Uterus (tissue), 3 donors: ENCODE measurements at regions not wholly inside any gene's neighbourhood (a gene's known extent, or its start where the extent isn't known, plus 50 kb on each side); places are given as distances from the start of the nearest gene placed in this dataset.

Experiments used
- DNase-seq, 2 donors: peaks; one replicate each; pipeline ENCODE4 v3.0.0-alpha.2; 2019 to 2020
- H3K27ac ChIP-seq, 2 donors: fragments of 200-600 bp; sonication (generic); 1 replicate in 1 of 2; 2 replicates in 1 of 2; pipeline ENCODE4 v1.5.1; 2016 to 2018
- H3K27me3 ChIP-seq, 2 donors: fragments of 200-600 bp; sonication (generic); one replicate each; pipeline ENCODE4 v1.5.1; 2018 to 2019; ENCODE audit warnings: control low read depth in 1 of 2
- H3K36me3 ChIP-seq, 2 donors: fragments of 200-600 bp; sonication (generic); one replicate each; pipeline ENCODE4 v1.5.1; 2019; ENCODE audit warnings: control low read depth in 1 of 2
- H3K4me1 ChIP-seq, 2 donors: fragments of 200-600 bp; sonication (generic); one replicate each; pipeline ENCODE4 v1.5.1; 2018 to 2019; ENCODE audit warnings: control low read depth in 1 of 2
- H3K4me3 ChIP-seq, 2 donors: fragments of 200-600 bp; sonication (generic); 1 replicate in 1 of 2; 2 replicates in 1 of 2; pipeline ENCODE4 v1.5.1; 2018 to 2019; ENCODE audit warnings: mild to moderate bottlenecking in 1 of 2
- H3K9me3 ChIP-seq, 2 donors: fragments of 200-600 bp; sonication (generic); one replicate each; pipeline ENCODE4 v1.5.1; 2019; ENCODE audit warnings: control low read depth in 1 of 2
- POLR2A ChIP-seq, 2 donors: fragments of 450-650 bp; IDR thresholded peaks; one replicate each; pipeline ENCODE4 v1.6.1; 2016; ENCODE audit warnings: antibody characterized with exemption in 2 of 2, mild to moderate bottlenecking in 1 of 2, moderate library complexity in 1 of 2
- intact Hi-C: fragments of 100-400 bp; cut with DNase I; formaldehyde crosslinking; loops from one replicate; pipeline ENCODE4 v1.15.1; 2023; ENCODE audit warnings: low total_unique reads
- TF ChIP-seq, protein P1 (sequence below), 4 experiments: fragments of 200-600 bp in 2 of 4; fragments of 450-650 bp in 2 of 4; sonication (generic) in 2 of 4; IDR thresholded peaks; one replicate each; pipeline ENCODE4 v1.5.1; 2016 to 2019; ENCODE audit warnings: antibody characterized with exemption in 4 of 4, mild to moderate bottlenecking in 2 of 4, moderate library complexity in 1 of 4
- donor health status: DM: yes; HTN: yes; CAD: no.

DNA sequence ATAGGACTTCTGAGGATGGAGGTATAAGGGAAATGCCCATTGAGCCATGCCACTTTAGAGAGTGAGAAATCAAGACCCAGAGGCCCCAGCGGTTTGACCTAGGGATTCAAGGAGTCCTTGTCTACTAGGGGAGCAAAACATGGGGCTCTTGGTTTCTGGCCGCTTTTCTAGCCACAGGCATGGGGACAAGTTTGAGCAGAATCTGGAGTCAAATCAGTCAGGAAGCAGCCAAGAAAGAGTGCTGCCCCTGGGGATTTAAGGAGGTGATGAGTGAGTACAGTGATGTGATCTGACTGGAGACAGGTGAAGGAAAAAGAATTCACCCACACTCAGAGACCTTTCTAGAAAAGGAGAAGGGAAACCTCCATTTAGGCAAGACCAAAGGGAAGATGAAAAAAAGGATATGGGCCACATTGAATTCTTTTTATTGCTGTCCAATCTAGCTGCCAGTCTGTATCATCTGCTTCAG lies 244.0 kb upstream of the TBC1D5 start:
- H3K4me1 ChIP-seq = no peaks in the 10 kb centered on the region
- H3K36me3 ChIP-seq = no peaks in the 10 kb centered on the region
- H3K27me3 ChIP-seq = no peaks in the 10 kb centered on the region
- TF ChIP-seq POLR2A (IDR thresholded peaks at IDR 0.05) = no peak
- TF ChIP-seq, protein P1, sequence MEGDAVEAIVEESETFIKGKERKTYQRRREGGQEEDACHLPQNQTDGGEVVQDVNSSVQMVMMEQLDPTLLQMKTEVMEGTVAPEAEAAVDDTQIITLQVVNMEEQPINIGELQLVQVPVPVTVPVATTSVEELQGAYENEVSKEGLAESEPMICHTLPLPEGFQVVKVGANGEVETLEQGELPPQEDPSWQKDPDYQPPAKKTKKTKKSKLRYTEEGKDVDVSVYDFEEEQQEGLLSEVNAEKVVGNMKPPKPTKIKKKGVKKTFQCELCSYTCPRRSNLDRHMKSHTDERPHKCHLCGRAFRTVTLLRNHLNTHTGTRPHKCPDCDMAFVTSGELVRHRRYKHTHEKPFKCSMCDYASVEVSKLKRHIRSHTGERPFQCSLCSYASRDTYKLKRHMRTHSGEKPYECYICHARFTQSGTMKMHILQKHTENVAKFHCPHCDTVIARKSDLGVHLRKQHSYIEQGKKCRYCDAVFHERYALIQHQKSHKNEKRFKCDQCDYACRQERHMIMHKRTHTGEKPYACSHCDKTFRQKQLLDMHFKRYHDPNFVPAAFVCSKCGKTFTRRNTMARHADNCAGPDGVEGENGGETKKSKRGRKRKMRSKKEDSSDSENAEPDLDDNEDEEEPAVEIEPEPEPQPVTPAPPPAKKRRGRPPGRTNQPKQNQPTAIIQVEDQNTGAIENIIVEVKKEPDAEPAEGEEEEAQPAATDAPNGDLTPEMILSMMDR (IDR thresholded peaks at IDR 0.05) = no peak
- intact Hi-C loops = no loop called here
- no peaks in the 10 kb centered on the region for H3K9me3 ChIP-seq
- no peak for DNase-seq
- H3K27ac ChIP-seq = no peak overlapping the region
- H3K4me3 ChIP-seq = no peak overlapping the region

DNA sequence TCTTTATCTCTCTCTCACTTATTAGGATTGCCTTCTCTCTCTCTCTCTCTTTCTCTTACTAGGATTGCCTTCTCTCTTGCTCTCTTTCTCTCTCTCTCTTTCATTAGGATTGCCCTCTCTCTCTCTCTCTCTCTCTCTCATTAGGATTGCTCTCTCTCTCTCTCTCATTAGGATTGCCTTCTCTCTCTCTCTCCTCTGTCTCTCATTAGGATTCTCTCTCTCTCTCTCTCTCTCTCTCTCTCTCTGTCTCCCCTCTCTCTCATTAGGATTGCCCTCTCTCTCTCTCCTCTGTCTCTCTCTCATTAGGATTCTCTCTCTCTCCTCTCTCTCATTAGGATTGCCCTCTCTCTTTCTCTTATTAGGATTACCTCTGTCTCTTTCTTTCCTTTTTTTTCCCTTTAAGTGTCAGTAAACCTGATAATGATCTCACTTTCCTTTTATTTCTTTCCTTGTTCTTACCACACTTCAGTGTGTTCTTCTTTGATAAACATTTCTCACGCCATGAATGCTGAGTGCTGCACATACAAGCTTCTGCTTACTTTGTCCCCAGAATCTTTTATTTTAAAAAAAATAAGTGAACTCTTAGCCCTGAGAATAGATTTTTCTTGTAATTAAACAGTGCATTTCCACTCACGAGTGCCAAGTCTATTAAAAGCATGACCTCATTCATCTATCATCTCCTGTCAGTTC lies 243.4 kb upstream of the TBC1D5 start:
- DNase-seq = no peak
- H3K4me1 ChIP-seq = no peaks in the 10 kb centered on the region
- no peak overlapping the region for H3K27ac ChIP-seq
- H3K4me3 ChIP-seq = no peak overlapping the region
- H3K36me3 ChIP-seq = no peaks in the 10 kb centered on the region
- TF ChIP-seq, protein P1 (IDR thresholded peaks at IDR 0.05) = no peak
- TF ChIP-seq POLR2A (IDR thresholded peaks at IDR 0.05) = no peak
- H3K27me3 ChIP-seq = no peaks in the 10 kb centered on the region
- intact Hi-C loops = no loop called here
- no peaks in the 10 kb centered on the region for H3K9me3 ChIP-seq

DNA sequence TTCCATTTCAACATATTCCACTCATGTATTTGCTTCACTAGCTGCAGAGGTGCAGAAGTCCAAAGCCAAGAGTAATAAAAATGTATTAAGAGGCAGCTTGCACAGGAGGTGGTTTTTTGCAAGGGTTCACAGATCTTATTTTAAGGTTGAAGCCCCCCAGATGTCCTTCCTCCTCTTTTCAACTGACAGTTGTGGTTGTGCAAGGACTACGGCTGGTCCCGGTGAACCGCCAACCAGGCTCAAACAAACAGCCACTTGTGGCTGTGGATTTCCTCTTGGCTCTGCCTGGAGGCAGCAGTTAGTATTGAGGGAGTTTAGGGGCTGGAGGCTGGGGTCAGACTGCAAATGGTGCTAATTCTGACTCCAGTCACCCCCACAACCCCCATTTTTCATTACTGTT lies 240.7 kb upstream of the TBC1D5 start:
- Histone ChIP-seq H3K4me3 (no peak overlapping the region), H3K9me3 (no peaks in the 10 kb centered on the region), H3K36me3 (no peaks in the 10 kb centered on the region), H3K27ac (no peak overlapping the region), H3K27me3 (no peaks in the 10 kb centered on the region), H3K4me1 (no peaks in the 10 kb centered on the region)
- intact Hi-C loops = no loop called here
- TF ChIP-seq, protein P1 (IDR thresholded peaks at IDR 0.05) = no peak
- TF ChIP-seq POLR2A (IDR thresholded peaks at IDR 0.05) = no peak
- no peak for DNase-seq

DNA sequence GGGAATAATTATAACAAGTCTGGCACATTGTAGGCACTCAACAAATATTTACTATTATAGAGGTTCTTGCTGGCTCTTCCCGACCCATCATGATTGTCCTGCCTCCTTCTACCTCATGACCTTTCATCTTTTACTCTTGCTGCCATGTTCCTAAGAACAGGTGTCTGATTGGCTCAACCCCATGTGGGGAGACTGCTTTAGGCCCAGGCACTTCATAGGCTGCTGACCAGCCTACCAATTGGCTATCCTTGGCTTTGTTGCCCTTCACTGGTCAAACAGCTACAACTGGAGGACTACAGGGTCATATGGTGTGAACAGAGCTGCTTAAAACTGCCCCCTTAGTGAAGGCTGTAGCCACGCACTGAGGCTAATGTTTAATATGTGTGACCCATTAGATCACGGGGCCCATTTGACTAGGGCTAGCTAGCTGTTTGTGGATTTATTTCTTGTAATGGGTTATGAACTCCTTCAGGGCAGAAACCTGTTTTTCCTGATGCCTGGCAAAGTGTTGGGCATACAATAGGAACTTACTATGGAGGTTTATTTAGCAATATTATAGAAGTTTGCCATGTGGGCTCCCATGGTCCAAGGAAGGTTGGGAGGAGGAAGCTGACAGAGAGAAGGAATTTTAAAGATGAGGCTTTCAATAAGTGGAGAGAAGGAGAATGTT lies 239.9 kb upstream of the TBC1D5 start:
- Histone ChIP-seq H3K27me3 (no peaks in the 10 kb centered on the region), H3K4me1 (no peaks in the 10 kb centered on the region), H3K4me3 (no peak overlapping the region), H3K36me3 (no peaks in the 10 kb centered on the region), H3K27ac (no peak overlapping the region), H3K9me3 (no peaks in the 10 kb centered on the region)
- no peak for TF ChIP-seq POLR2A (IDR thresholded peaks at IDR 0.05)
- TF ChIP-seq, protein P1 (IDR thresholded peaks at IDR 0.05) = no peak
- no peak for DNase-seq
- intact Hi-C loops = no loop called here

DNA sequence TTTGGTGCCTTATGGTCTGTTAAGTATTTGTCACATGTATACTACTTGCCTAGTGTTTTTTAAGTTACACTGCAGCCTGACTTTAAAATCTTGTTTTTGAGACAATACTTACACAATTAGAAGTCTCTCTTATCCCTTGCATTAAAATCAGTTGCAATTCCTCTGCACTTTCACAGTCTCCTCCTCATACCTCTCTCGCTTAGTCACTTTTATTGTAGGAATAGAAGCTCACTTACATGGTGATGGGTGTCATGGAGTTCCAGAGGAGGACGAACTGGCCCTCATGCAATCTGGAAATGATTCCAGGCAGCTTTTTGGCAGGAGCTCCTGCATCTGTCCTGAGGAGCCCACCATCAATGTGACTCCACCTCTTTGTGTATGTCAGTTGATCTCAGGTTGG lies 238.4 kb upstream of the TBC1D5 start:
- no peaks in the 10 kb centered on the region for H3K36me3 ChIP-seq
- no peak overlapping the region for H3K27ac ChIP-seq
- intact Hi-C loops = no loop called here

More for the DNA sequence above, 238.4 kb upstream of the TBC1D5 start:
- no peak for DNase-seq
- TF ChIP-seq, protein P1 (IDR thresholded peaks at IDR 0.05) = no peak
- TF ChIP-seq POLR2A (IDR thresholded peaks at IDR 0.05) = no peak
- Histone ChIP-seq H3K27me3 (no peaks in the 10 kb centered on the region), H3K4me1 (no peaks in the 10 kb centered on the region), H3K9me3 (no peaks in the 10 kb centered on the region), H3K4me3 (no peak overlapping the region)
